Hematopoietic multipotent progenitor cell (in vitro differentiated cells): ENCODE measurements at regions not wholly inside any gene's neighbourhood (a gene's known extent, or its start where the extent isn't known, plus 50 kb on each side); places are given as distances from the start of the nearest gene placed in this dataset.

Source experiments
- DNase-seq, 3 donors: peaks; one replicate each; pipeline ENCODE4 v3.0.0-alpha.2; 2011 to 2015; ENCODE audit warnings: low read depth in 2 of 3, low spot score in 2 of 3

DNA sequence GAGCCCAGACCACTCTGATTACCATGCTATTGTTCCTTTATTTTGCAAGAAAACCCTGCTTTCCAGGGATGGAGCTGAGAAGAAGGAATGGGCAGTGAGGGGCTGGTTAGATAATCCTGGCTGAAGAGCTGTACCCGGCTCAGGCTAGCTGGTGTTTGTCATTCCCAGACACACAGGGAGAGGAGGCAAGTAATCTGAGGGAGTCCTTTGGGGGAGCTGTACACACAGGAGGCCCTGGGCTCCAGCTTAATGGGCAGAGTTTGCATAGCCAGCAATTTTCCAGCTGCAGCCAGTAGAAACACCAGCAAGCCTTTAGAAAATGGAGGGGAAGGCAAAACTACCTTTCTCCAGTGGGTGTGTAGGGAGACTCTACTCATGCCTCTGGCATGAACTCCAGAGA, 259.3 kb downstream of the SOX11 start:
- no peak for DNase-seq

DNA sequence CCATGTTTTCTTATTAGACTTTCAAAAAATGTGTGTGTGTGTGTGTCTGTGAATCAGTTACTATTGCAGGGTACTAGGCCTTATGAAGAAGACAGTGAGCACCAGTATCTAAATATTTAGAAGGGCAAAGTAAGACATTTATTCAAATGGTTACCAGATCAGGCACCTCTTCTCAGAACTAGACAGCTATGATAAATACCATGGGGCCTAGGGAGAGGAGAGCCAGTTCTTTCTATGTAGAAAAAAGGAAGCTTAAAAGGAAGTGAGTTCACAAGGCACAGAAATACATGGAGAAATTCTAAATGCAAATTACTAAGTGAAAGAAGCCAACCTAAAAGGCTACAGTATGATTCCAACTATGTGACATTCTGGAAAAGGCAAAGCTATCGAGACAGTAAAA, 261.3 kb downstream of the SOX11 start:
- DNase-seq = no peak

DNA sequence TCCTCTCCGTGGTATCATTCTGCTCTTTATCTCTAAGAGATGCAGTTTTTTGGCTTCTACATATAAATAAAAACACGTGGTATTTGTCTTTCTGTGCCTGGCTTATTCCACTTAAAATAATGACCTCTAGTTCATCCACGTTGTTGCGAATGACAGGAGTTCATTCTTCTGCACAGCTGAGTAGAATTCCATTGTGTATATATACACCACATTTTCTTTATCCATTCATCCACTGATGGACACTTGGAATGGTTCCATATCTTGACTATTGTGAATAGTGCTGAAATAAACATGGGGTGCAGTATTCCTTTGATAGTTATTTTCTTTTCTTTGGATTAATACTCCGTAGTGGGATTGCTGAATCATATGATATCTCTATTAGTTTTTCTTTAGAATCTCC, 262.3 kb downstream of the SOX11 start:
- DNase-seq = no peak

DNA sequence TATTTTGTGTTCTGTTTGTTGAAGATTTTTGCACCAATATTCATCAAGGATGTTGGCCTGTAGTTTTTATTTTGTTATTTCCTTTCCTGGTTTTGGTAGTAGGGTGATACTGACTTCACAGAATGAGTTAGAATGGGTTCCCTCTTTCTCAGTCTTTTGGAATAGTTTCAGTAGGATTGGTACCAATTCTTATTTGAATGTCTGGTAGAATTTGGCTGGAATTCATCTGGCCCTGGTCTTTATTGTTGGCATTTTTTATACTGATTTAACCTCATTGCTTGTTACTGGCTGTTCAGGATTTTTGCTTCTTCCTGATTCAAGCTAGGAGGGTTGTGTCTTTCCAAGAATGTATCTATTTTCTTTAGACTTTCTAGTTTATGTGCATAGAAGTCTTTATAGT, 263.7 kb downstream of the SOX11 start:
- no peak for DNase-seq

DNA sequence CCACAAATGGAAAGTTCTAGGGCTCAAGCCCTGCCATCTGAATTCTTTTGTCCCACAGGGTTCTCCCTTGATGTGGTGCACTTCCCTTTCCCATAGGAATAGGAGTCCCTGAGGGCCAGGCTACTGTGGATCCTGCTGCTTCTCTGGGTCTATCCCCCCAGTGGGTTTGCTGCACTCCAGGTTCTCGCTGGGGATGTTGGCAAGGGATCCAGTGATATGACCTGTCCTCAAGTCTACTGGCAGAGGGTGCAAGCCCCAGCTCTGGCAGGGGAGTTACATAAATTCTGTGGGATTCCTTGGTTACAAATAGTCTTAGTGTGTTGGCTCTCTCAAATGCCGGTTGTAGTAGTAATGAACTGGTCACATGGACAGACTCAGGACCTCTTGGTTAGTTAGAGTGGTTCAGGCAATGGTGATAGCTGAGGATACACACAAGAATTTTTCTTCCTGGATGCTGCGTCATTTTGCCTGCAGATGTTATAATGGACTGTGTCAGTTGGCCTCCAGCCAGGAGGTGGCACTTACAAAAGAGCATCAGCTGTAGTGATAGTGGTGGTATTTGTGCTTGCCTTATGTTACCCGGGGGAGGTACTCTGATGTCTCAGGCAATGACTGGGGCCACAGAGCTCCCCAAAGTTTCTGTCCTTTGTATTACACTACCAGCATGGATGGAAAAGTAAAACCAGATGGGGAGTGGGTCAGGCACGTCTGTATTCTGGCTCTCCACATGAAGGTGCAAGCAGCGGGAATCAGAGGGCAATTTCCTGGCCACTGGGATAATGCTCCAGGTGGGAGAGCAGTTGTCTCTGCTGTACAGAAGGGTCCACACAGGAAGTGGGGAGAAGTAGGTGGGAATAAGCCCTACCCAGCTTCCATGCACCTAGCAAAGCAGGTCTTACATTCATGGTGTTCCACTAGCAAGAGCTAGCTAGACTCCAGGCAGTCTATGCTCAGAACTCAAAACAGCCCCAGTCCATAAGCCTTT, 267.9 kb downstream of the SOX11 start:
- DNase-seq = no peak

DNA sequence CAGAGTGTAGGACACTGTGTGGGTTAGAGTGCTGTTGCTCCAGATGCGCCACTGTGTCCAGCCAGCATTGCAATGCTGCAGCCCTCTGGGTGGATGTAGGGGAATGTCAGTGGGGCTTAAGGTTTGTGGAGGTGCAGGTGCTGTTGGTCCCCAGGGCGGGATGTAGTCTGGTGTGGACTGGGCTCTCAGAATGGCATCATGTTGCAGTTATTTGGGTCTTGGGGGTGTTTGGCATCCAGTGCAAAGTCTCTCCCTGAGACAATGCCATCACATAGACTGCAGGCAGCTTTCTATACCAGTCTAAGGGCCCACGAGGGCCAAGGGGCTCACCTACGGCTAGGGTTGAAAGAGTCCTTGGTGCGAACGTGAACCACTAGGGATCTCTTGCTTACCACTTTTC, 275.3 kb downstream of the SOX11 start:
- no peak for DNase-seq

- no peak for DNase-seq
These were observed 277.1 kb downstream of the SOX11 start for GRCh38 chr2:5969303-5969702.

DNA sequence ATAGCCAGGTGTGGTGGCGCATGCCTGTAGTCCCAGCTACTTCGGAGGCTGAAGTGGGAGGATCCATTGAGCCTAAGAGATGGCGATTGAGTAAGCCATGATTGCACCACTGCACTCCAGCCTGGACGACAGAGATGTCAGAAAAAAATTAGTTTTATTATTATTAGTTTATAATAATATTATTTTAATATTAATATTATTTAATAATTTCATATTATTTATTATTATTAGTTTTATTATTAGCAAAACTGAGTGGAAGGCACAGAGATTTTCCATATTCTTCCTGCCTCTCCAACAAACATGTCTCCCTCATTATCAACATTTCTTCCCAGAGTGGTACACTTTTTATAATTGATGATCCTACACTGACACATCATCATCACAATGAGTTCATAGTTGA, 278.2 kb downstream of the SOX11 start:
- DNase-seq = no peak

DNA sequence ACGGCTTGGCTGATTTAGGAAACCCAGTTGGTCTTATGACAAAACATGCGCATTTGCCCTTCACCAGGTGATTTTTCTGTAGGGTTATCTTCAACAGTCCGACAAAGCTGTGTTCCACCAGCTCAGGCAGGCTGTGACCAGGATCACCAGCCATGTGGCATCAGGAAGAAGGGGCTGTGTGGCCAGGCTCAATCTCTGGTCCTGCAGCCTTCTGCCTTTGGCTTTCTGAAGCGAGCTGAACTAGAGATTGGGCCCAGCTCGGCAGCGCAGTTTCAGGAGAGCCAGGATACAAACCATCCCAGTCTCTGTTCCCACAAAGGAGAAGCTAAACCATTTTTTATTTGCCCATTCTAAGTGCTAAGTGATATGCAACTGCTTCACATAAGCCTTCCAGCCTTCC, 282.3 kb downstream of the SOX11 start:
- no peak for DNase-seq

GRCh38 chr2:5975401-5975800, 283.2 kb downstream of the SOX11 start:
- DNase-seq = no peak

DNA sequence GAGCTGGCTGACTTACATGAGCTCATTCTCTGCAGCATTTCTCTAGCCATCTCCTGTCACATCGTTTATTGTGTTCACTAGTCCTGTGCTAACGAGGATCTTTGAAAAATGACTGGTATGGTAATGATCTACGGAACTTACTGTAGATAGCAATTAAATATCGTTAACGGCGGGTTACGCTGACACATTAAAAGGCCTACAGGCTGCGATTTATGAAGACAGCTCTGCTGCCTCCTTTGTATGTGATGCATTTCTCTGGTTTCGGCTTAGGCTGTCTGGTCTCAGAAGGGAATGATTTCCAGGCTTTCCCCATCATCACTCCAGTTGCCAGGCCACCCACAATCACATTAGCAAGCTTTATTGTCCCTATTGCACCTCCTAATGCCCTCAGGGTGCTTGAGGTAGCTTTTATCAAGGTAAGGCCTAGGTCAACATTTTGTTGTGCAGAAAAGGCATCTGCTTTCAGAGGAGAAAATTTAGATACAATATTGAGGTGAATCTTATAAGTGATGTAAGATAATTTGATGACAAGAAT, 284.4 kb downstream of the SOX11 start:
- no peak for DNase-seq

DNA sequence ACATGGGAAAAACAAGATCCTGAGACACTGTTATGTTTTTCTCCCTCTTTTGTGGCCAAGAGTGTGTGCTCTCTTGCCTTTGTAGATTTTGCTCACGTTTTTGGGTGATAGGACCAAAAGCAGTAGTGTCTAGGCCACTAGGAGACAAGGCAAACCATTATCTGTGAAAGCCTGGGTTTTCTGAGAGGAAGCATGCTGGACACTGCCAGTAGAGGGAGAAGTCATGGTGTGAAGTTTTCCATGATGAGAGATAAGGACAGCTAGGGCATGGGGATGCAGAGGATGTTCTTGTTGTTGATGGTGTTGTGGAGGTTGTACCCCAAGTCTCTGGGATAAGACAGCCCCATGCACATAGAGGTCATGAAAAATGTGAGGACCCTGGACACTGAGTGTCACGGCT, 285.3 kb downstream of the SOX11 start:
- DNase-seq = no peak

DNA sequence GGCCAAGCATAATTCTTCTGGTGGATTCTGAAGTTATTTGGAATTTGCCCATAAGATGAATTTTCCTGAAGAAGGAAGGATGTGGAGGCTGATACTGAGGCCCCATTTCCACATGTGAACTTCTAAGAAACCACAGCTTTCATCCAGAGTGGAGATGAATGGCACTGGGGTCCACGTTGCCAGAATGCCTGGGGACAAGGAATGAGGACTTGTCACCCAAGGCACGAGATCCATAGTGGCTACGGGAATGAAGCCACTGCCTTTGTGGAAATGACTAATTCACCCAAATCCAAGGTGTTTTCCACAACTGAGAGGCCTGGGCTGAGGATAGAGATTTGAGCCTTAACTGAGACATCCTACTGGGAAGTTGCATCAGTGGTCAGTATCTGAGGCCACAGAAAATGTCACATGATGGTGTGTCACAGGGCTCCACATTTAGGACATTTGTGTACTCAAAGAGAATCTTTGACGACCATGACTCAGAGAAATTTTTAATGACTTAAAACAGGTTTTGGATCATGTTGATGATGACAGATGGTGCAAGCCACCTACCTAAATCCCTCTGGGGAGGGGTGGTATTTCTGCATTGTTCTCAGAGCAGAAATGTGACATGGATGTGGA, 286.1 kb downstream of the SOX11 start:
- no peak for DNase-seq

DNA sequence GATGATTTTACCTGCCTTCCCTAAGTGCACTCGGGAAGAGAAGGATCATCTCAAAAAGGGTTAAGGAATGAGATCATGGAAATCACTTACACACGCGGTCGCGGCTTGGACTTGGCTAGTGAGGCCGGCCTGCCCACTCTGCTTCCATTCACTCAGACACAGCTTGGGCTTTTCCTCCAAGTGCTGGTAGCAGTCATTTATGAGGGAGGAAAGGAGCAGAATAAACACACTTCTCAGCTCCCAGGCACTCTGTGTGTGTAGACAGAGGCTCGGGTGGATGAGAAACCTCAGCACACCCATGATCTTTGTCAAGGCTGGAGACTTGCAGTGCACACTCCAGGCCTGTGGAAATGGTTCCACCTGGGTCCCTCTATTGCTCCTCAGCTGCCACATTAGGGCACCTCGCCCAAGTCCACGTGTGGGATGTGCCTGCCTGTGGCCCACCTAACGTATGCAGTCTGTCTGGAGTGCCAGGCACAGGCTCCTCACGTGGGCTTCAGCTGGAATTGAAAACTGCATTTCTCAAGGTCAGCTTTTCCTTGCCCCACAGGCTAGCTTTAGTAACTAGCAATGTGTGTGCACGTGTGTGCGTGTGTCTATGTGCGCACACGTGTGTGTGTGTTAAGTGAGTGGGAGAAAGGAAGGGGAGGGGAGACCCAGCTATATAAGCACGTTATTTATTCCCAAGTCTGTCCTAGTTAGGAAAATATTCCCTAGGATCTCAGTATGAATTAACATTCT, 288.4 kb downstream of the SOX11 start:
- DNase-seq = no peak

DNA sequence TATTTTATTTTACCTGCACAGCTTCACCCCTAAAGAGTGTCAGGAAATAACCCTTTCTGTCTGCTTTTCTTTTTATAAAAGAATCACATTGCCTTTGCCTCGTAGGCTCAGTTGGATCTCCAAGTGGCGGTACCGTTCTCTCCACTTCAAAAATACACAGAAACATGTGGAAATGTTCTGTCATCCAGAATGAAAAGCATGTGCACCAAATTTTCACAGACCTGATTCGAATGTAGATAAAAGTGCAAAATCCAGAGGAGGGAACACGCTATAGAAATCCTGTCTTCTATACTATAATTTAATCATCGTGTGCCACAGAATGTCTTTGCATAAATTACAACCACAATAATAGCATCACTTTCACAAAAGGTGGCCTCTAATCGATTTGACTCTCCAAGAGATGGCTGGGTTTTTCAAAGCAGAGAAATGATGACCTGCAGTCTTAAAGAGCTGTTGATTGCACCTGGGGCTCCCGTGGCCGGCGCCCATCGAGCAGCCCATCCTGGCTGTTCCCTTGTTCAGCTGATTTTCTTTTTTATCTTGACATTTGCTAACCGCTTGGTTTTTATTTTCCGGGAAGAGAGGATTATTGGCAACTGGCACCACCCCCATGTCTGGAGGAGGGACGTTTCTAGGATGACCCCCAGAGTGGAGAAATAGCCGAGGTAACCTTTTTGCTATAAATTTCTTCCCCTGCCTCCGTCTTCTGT, 290.2 kb downstream of the SOX11 start:
- DNase-seq = no peak

- no peak for DNase-seq
These were observed 290.7 kb downstream of the SOX11 start for GRCh38 chr2:5982903-5983265.

DNA sequence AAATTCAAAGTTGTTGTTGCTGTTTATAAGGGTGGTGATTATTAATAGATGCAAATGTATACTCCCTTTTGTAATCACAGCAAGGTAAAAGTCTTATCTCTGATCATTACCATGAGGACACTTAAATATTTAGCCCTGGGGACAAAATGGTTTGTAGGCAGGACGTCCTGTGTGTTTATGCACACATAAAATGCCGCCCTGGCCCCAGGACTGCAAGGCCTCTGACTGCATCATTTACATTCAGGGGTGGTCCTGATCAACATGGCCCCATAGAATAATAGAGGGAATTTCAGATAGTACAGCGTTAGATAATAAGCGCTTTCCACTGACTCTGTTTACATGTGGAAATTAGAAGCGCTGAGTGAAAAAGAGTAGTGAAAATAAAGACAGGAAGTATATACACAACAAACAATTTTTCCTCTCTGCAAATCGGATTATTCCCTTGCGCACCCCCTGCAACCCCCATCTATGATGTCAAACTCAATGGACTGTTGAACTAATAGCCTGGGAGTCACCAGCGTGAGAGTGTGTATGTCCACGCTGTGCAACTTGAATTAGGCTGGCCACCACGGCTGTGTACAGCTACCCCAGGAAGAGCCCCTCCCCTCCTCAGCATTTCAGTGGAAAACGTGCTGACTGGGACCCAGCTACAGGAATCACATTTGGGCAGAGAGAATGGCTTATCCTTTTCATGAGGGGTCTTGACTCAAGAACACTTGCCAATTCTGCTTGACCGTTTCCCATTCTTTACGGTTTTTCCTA, 291.5 kb downstream of the SOX11 start:
- DNase-seq = no peak

DNA sequence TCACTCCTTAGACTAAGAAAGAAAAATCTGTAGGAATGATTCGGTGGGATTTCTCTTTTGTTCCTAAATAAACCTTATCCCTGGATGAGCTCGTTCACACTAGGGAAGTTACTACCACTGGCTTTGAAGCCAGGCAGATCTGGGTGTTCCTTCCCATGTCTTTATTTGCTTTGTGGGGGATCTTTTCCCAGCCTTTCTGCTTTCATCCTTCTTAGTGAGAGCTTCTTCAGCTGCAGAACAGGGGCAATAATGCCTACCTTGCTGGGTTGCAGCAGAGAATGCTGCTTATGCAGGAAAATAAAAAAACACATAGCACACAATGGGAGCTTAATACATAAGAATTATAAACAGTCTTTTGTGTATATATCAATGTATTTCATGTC, 292.1 kb downstream of the SOX11 start:
- DNase-seq = no peak

- DNase-seq = no peak
These were observed 292.8 kb downstream of the SOX11 start for GRCh38 chr2:5984946-5985345.
